ENCODE measurements at regions not wholly inside any gene's neighbourhood (a gene's known extent, or its start where the extent isn't known, plus 50 kb on each side); places are given as distances from the start of the nearest gene placed in this dataset.

DNA sequence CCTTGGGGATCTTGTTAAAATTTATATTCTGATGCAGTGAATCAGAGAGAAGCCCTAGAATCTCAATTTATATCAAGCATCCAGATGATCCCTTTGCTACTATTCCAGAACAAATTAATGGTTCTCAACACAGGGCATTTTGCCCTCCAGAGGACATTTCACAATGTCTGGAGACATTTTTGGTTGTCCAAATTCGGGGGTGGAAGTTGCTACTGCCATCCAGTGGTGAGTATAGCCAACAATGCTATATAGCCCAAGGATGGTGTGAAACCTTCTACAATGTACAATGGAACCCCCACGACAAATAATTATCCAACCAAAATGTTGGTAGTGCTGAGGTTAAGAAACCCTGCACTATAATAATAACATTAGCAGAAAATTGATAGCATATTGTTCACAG, 2440.0 kb downstream of the PCDH7 start:
- ChIA-PET CTCF (interaction anchor here (0.6 kb wide), 1 partner anchor 730 kb away, joined by 3 read pairs; no protein-coding TSS in a partner anchor), POLR2A (ENCODE audit: unreplicated experiment) (no interaction called here)
- no peaks in the 10 kb centered on the region for H3K4me1 ChIP-seq (ENCODE audit: insufficient read depth, low read length)
- H3K4me2 ChIP-seq (ENCODE audit: low read length), result no peak overlapping the region
- H3K9me3 ChIP-seq (ENCODE audit: low read length), result no peaks in the 10 kb centered on the region
- H4K20me1 ChIP-seq (ENCODE audit: low read length), result no peaks in the 10 kb centered on the region
- TF ChIP-seq EZH2 (IDR thresholded peaks at IDR 0.05; ENCODE audit: low read length, unreplicated experiment), result no peak
- TF ChIP-seq, protein P1, sequence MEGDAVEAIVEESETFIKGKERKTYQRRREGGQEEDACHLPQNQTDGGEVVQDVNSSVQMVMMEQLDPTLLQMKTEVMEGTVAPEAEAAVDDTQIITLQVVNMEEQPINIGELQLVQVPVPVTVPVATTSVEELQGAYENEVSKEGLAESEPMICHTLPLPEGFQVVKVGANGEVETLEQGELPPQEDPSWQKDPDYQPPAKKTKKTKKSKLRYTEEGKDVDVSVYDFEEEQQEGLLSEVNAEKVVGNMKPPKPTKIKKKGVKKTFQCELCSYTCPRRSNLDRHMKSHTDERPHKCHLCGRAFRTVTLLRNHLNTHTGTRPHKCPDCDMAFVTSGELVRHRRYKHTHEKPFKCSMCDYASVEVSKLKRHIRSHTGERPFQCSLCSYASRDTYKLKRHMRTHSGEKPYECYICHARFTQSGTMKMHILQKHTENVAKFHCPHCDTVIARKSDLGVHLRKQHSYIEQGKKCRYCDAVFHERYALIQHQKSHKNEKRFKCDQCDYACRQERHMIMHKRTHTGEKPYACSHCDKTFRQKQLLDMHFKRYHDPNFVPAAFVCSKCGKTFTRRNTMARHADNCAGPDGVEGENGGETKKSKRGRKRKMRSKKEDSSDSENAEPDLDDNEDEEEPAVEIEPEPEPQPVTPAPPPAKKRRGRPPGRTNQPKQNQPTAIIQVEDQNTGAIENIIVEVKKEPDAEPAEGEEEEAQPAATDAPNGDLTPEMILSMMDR (conservative IDR thresholded peaks at IDR 0.05; ENCODE audit: low read depth, low read length), result peak; percentile 64
- intact Hi-C loops (cut with micrococcal nuclease), result no loop called here
- H3K4me3 ChIP-seq (ENCODE audit: low read length), result no peak overlapping the region
- H3K36me3 ChIP-seq (ENCODE audit: low read depth, low read length), result no peaks in the 10 kb centered on the region
- no peaks in the 10 kb centered on the region for H3K27me3 ChIP-seq (ENCODE audit: low read length)
- H2AFZ ChIP-seq (ENCODE audit: low read length), result no peak overlapping the region
- no TSS peak for BruUV-seq (replicated peaks)
- H3F3A ChIP-seq (ENCODE audit: low read length, unreplicated experiment), result no peaks in the 10 kb centered on the region
- H3K9me2 ChIP-seq (replicated peaks; ENCODE audit: low read length), result no peaks in the 10 kb centered on the region
- H3K9ac ChIP-seq (ENCODE audit: low read length), result no peak overlapping the region
- H3K79me2 ChIP-seq (ENCODE audit: low read length), result no peaks in the 10 kb centered on the region
- no peak overlapping the region for H3K27ac ChIP-seq (ENCODE audit: low read length)
- ATAC-seq (peak; percentile 62), DNase-seq (peak; percentile 53)

DNA sequence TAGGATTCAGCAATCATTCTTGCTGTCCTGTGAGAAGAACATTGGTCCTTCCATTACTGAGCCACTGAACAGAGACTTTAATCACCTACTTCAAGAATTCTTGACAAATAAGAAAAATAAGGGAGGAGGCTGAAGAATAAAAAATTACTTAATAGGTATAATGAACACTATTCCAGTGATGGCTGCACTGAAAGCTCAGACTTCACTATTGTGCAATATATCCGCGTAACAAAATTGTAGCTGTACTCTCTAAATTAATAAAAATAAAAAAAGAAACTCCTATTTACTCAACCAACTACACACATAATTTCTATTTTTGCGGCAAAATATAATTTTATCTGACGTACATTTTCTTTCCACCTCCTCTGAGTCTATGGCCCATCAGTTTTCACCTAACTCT, 2441.0 kb downstream of the PCDH7 start:
- Histone ChIP-seq H3K4me2 (ENCODE audit: low read length) (no peak overlapping the region), H3K4me1 (ENCODE audit: insufficient read depth, low read length) (no peaks in the 10 kb centered on the region), H4K20me1 (ENCODE audit: low read length) (no peaks in the 10 kb centered on the region), H3K27me3 (ENCODE audit: low read length) (no peaks in the 10 kb centered on the region), H2AFZ (ENCODE audit: low read length) (no peak overlapping the region), H3K4me3 (ENCODE audit: low read length) (no peak overlapping the region), H3K9me3 (ENCODE audit: low read length) (no peaks in the 10 kb centered on the region), H3K36me3 (ENCODE audit: low read depth, low read length) (no peaks in the 10 kb centered on the region), H3K9ac (ENCODE audit: low read length) (no peak overlapping the region), H3K79me2 (ENCODE audit: low read length) (no peaks in the 10 kb centered on the region), H3K27ac (ENCODE audit: low read length) (no peak overlapping the region), H3K9me2 (replicated peaks; ENCODE audit: low read length) (no peaks in the 10 kb centered on the region), H3F3A (ENCODE audit: low read length, unreplicated experiment) (no peaks in the 10 kb centered on the region)
- no peak for ATAC-seq
- no TSS peak for BruUV-seq (replicated peaks)
- ChIA-PET POLR2A (ENCODE audit: unreplicated experiment) (no interaction called here), CTCF (no interaction called here)
- intact Hi-C loops (cut with micrococcal nuclease), result no loop called here
- TF ChIP-seq, protein P1 (conservative IDR thresholded peaks at IDR 0.05; ENCODE audit: low read depth, low read length), result no peak
- TF ChIP-seq EZH2 (IDR thresholded peaks at IDR 0.05; ENCODE audit: low read length, unreplicated experiment) (no peak), EZH2phosphoT487 (IDR thresholded peaks at IDR 0.05; ENCODE audit: borderline replicate concordance, low read length) (no peak)
- no peak for DNase-seq

DNA sequence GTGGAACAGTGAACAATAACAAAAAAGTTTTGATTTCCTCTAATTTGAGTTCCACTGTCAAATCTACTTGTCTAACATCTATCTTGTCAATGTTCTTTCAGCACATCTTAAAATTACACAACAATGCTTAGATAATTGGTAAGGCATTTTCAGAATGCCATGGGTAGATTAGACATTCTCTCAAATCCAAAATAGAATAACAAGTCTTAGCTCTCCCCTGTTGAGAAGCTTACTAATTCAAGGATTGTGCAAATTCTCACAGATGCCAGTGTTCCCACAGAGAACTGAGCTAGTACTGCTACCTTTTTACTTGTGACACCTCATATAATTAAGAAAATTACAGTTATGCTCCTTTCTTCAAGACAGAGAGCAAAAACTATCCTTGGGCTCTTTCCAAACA, 2442.0 kb downstream of the PCDH7 start:
- DNase-seq (no peak), ATAC-seq (no peak)
- Histone ChIP-seq H2AFZ (ENCODE audit: low read length) (no peak overlapping the region), H3K9me3 (ENCODE audit: low read length) (no peaks in the 10 kb centered on the region), H3F3A (ENCODE audit: low read length, unreplicated experiment) (no peaks in the 10 kb centered on the region), H3K4me1 (ENCODE audit: insufficient read depth, low read length) (no peaks in the 10 kb centered on the region), H3K36me3 (ENCODE audit: low read depth, low read length) (no peaks in the 10 kb centered on the region), H3K27ac (ENCODE audit: low read length) (no peak overlapping the region), H3K79me2 (ENCODE audit: low read length) (no peaks in the 10 kb centered on the region), H3K27me3 (ENCODE audit: low read length) (no peaks in the 10 kb centered on the region), H4K20me1 (ENCODE audit: low read length) (no peaks in the 10 kb centered on the region), H3K9me2 (replicated peaks; ENCODE audit: low read length) (no peaks in the 10 kb centered on the region), H3K4me3 (ENCODE audit: low read length) (no peak overlapping the region), H3K4me2 (ENCODE audit: low read length) (no peak overlapping the region), H3K9ac (ENCODE audit: low read length) (no peak overlapping the region)
- POLR2A ChIA-PET (ENCODE audit: unreplicated experiment), result no interaction called here
- no peak for TF ChIP-seq EZH2 (IDR thresholded peaks at IDR 0.05; ENCODE audit: low read length, unreplicated experiment)
- TF ChIP-seq, protein P1 (conservative IDR thresholded peaks at IDR 0.05; ENCODE audit: low read depth, low read length), result no peak
- TF ChIP-seq EZH2phosphoT487 (IDR thresholded peaks at IDR 0.05; ENCODE audit: borderline replicate concordance, low read length), result no peak
- CTCF ChIA-PET, result interaction anchor here (0.5 kb wide), 1 partner anchor 166 kb away, joined by 3 read pairs; no protein-coding TSS in a partner anchor
- intact Hi-C loops (cut with micrococcal nuclease), result no loop called here
- BruUV-seq (replicated peaks), result no TSS peak
